Lung microvascular endothelial cell (primary cell): ENCODE measurements at regions not wholly inside any gene's neighbourhood (a gene's known extent, or its start where the extent isn't known, plus 50 kb on each side); places are given as distances from the start of the nearest gene placed in this dataset.

Experiments used
- DNase-seq, 2 donors: peaks; one replicate each; pipeline versions ENCODE4 v3.0.0 to v3.0.0-alpha.2; 2010; ENCODE audit warnings: low read depth in 2 of 2

- no peak for DNase-seq
Measured at GRCh38 chr16:80081846-80082245, 458.9 kb upstream of the DYNLRB2 start.

- no peak for DNase-seq
Measured at GRCh38 chr16:80080287-80080851, 460.4 kb upstream of the DYNLRB2 start.

- no peak for DNase-seq
Measured at GRCh38 chr16:80079072-80079471, 461.7 kb upstream of the DYNLRB2 start.

- DNase-seq = no peak
Measured at GRCh38 chr16:80077696-80078095, 463.1 kb upstream of the DYNLRB2 start.

GRCh38 chr16:80074329-80074728 lies 466.5 kb upstream of the DYNLRB2 start:
- no peak for DNase-seq

- DNase-seq = no peak
Measured at GRCh38 chr16:80071964-80072456, 468.8 kb upstream of the DYNLRB2 start.

GRCh38 chr16:80066805-80067580 lies 466.5 kb upstream of the MAF start:
- DNase-seq = no peak

GRCh38 chr16:80065541-80065940 lies 465.0 kb upstream of the MAF start:
- no peak for DNase-seq

GRCh38 chr16:80063713-80064069 lies 463.2 kb upstream of the MAF start:
- no peak for DNase-seq

- no peak for DNase-seq
Measured at GRCh38 chr16:80063031-80063712, 462.6 kb upstream of the MAF start.

- no peak for DNase-seq
Measured at GRCh38 chr16:80062361-80063030, 462.0 kb upstream of the MAF start.

GRCh38 chr16:80060470-80060869 lies 459.9 kb upstream of the MAF start:
- no peak for DNase-seq

- no peak for DNase-seq
Measured at GRCh38 chr16:80059836-80060235, 459.3 kb upstream of the MAF start.

GRCh38 chr16:80058214-80058613 lies 457.7 kb upstream of the MAF start:
- no peak for DNase-seq

GRCh38 chr16:80056324-80056723 lies 455.8 kb upstream of the MAF start:
- DNase-seq = no peak

- no peak for DNase-seq
Measured at GRCh38 chr16:80055831-80056230, 455.3 kb upstream of the MAF start.

GRCh38 chr16:80054647-80055046 lies 454.1 kb upstream of the MAF start:
- no peak for DNase-seq

GRCh38 chr16:80051040-80051439 lies 450.5 kb upstream of the MAF start:
- DNase-seq = no peak

- no peak for DNase-seq
Measured at GRCh38 chr16:80048250-80048649, 447.7 kb upstream of the MAF start.

- no peak for DNase-seq
Measured at GRCh38 chr16:80047842-80048241, 447.3 kb upstream of the MAF start.

- DNase-seq = no peak
Measured at GRCh38 chr16:80046848-80047247, 446.3 kb upstream of the MAF start.

GRCh38 chr16:80046261-80046660 lies 445.7 kb upstream of the MAF start:
- no peak for DNase-seq
